ENCODE measurements at regions not wholly inside any gene's neighbourhood (a gene's known extent, or its start where the extent isn't known, plus 50 kb on each side); places are given as distances from the start of the nearest gene placed in this dataset.

GRCh38 chr13:64477146-64477545 is 2753.0 kb downstream of the PCDH9 start:
- TF ChIP-seq, protein P1, sequence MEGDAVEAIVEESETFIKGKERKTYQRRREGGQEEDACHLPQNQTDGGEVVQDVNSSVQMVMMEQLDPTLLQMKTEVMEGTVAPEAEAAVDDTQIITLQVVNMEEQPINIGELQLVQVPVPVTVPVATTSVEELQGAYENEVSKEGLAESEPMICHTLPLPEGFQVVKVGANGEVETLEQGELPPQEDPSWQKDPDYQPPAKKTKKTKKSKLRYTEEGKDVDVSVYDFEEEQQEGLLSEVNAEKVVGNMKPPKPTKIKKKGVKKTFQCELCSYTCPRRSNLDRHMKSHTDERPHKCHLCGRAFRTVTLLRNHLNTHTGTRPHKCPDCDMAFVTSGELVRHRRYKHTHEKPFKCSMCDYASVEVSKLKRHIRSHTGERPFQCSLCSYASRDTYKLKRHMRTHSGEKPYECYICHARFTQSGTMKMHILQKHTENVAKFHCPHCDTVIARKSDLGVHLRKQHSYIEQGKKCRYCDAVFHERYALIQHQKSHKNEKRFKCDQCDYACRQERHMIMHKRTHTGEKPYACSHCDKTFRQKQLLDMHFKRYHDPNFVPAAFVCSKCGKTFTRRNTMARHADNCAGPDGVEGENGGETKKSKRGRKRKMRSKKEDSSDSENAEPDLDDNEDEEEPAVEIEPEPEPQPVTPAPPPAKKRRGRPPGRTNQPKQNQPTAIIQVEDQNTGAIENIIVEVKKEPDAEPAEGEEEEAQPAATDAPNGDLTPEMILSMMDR (IDR thresholded peaks at IDR 0.05) = no peak
- TF ChIP-seq EP300 (IDR thresholded peaks at IDR 0.05) = no peak
- TF ChIP-seq POLR2A (IDR thresholded peaks at IDR 0.05) = no peak

All from gastroesophageal sphincter (tissue), 3 donors.